CD8-positive, alpha-beta memory T cell (primary cell): ENCODE measurements at regions not wholly inside any gene's neighbourhood (a gene's known extent, or its start where the extent isn't known, plus 50 kb on each side); places are given as distances from the start of the nearest gene placed in this dataset.

ENCODE experiments used
- CTCF ChIA-PET: fragments of 350-600 bp; sonication (Branson Sonifier 250); formaldehyde crosslinking; loops from one replicate; lab custom pipeline; 2021; ENCODE audit warnings: antibody characterized with exemption; lab: Charles Lee
- POLR2A ChIA-PET: fragments of 350-600 bp; sonication (Branson Sonifier 250); formaldehyde crosslinking; loops from one replicate; lab custom pipeline; 2021; ENCODE audit warnings: antibody characterized with exemption; lab: Charles Lee
- DNase-seq, 5 donors: peaks; one replicate each; pipeline versions ENCODE4 v3.0.0 to v3.0.0-alpha.2; 2020 to 2022; ENCODE audit warnings: mixed read lengths in 1 of 5
- H3K27ac ChIP-seq: one replicate; pipeline ENCODE4 v1.7.0; 2013; ENCODE audit warnings: low read depth, mild to moderate bottlenecking, low read length, moderate library complexity
- H3K27me3 ChIP-seq: 2 replicates; pipeline ENCODE4 v1.7.0; 2013; ENCODE audit warnings: low read length, mild to moderate bottlenecking; ENCODE audit not compliant: insufficient read depth, poor library complexity, severe bottlenecking
- H3K36me3 ChIP-seq: 2 replicates; pipeline ENCODE4 v1.7.0; 2013; ENCODE audit warnings: mild to moderate bottlenecking, low read length, moderate library complexity; ENCODE audit not compliant: insufficient read depth
- H3K4me1 ChIP-seq: 2 replicates; pipeline ENCODE4 v1.7.0; 2013; ENCODE audit warnings: mild to moderate bottlenecking, low read length, moderate library complexity; ENCODE audit not compliant: insufficient read depth
- H3K4me3 ChIP-seq: 2 replicates; pipeline ENCODE4 v1.7.0; 2013; ENCODE audit warnings: mild to moderate bottlenecking, low read length
- H3K9me3 ChIP-seq: 2 replicates; pipeline ENCODE4 v1.7.0; 2013; ENCODE audit warnings: mild to moderate bottlenecking, low read length
- H3K27ac Mint-ChIP-seq, 8 donors: one replicate each; pipeline ENCODE4 v1.8.0; 2020 to 2021; ENCODE audit warnings: mixed read lengths in 8 of 8, mild to moderate bottlenecking in 6 of 8, inconsistent platforms in 3 of 8, moderate library complexity in 3 of 8
- H3K27me3 Mint-ChIP-seq, 2 donors: one replicate each; pipeline ENCODE4 v1.8.0; 2020 to 2021; ENCODE audit warnings: mixed read lengths in 2 of 2, mild to moderate bottlenecking in 1 of 2, moderate library complexity in 1 of 2
- H3K36me3 Mint-ChIP-seq, 3 donors: one replicate each; pipeline ENCODE4 v1.8.0; 2020 to 2021; ENCODE audit warnings: mixed read lengths in 3 of 3, inconsistent platforms in 1 of 3, mild to moderate bottlenecking in 1 of 3
- H3K4me1 Mint-ChIP-seq, 3 donors: one replicate each; pipeline ENCODE4 v1.8.0; 2020 to 2021; ENCODE audit warnings: mixed read lengths in 3 of 3, inconsistent platforms in 1 of 3, mild to moderate bottlenecking in 1 of 3
- H3K4me3 Mint-ChIP-seq, 7 donors: one replicate each; pipeline ENCODE4 v1.8.0; 2020 to 2021; ENCODE audit warnings: mixed read lengths in 7 of 7, mild to moderate bottlenecking in 6 of 7, moderate library complexity in 4 of 7, inconsistent platforms in 2 of 7
- H3K9me3 Mint-ChIP-seq, 5 donors: one replicate each; pipeline ENCODE4 v1.8.0; 2020 to 2022; ENCODE audit warnings: mixed read lengths in 5 of 5, mild to moderate bottlenecking in 3 of 5, moderate library complexity in 2 of 5, inconsistent platforms in 1 of 5

DNA sequence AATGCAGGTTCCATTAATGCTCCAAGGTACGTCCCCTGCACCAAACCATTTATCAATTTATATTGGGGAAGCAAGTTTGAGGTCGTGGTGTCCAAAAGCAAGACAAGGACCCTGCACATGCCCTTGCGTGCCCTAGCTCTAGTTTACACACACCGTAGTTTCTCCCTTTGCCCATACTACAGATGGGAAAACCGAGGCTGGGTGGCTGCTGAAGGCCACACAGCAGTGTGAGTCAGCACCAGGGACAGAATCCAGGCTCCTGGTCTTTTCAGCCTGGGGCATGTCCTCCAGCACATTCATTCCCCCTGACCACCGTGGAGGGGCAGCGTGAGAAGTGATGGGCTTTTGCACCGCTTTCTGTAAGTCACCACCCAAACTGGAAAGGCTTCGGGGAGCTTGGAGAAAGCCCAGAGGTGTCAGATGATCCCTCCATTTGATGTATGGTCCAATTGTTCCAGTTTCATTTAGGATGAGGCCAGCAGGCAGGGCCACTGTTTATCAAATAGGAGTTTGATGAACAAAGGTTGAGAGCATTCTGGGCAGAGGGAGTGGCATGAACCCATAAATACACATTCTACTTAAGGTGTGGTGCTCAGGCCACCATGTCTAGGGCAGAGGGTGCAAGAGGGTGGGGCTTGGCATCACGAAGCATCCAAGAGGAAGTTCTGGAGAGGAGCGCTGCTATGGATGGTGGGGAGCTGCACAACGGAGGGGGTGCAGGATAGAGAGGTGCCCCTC lies 274.1 kb downstream of the HAUS1 start:
- no peak overlapping the region for H3K27ac Mint-ChIP-seq
- Histone ChIP-seq H3K4me1 (no peaks in the 10 kb centered on the region), H3K36me3 (no peaks in the 10 kb centered on the region), H3K27ac (no peak overlapping the region), H3K9me3 (no peaks in the 10 kb centered on the region), H3K27me3 (no peaks in the 10 kb centered on the region), H3K4me3 (no peak overlapping the region)
- H3K27me3 Mint-ChIP-seq = peaks cover 9 to 11% of the 10 kb centered on the region in 2 donors
- CTCF ChIA-PET = no interaction called here
- H3K9me3 Mint-ChIP-seq = no peaks in the 10 kb centered on the region
- no peaks in the 10 kb centered on the region for H3K4me1 Mint-ChIP-seq
- H3K36me3 Mint-ChIP-seq = no peaks in the 10 kb centered on the region
- DNase-seq = no peak
- POLR2A ChIA-PET = no interaction called here
- H3K4me3 Mint-ChIP-seq = no peak overlapping the region

DNA sequence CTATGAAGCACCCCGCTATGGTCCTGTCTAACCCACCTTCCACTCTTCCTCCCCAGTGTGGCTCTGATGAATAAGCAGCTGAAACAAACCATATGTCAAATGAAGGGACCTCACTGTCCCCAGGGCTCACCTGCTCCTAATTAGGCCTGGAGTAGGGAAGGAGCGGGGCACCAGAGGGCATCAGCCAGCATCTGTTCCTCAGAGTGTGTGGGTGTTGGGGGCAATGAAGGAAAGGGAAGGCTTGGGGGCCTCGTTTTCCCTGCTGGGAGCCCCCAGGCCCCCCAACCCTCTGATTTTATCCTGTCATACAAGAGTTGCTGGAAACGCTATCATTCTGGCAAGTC lies 274.7 kb downstream of the HAUS1 start:
- no peaks in the 10 kb centered on the region for H3K36me3 ChIP-seq
- no peak overlapping the region for H3K4me3 ChIP-seq
- CTCF ChIA-PET = no interaction called here
- Mint-ChIP-seq H3K27me3 (peaks cover 9 to 11% of the 10 kb centered on the region in 2 donors), H3K9me3 (no peaks in the 10 kb centered on the region), H3K4me3 (no peak overlapping the region), H3K4me1 (no peaks in the 10 kb centered on the region), H3K36me3 (no peaks in the 10 kb centered on the region), H3K27ac (no peak overlapping the region)
- no peak for DNase-seq
- no peaks in the 10 kb centered on the region for H3K27me3 ChIP-seq
- POLR2A ChIA-PET = no interaction called here
- no peak overlapping the region for H3K27ac ChIP-seq
- H3K4me1 ChIP-seq = no peaks in the 10 kb centered on the region
- no peaks in the 10 kb centered on the region for H3K9me3 ChIP-seq

GRCh38 chr18:46379323-46379950 lies 275.3 kb downstream of the HAUS1 start:
- H3K4me1 ChIP-seq = no peaks in the 10 kb centered on the region
- H3K9me3 ChIP-seq = no peaks in the 10 kb centered on the region
- no peaks in the 10 kb centered on the region for H3K36me3 Mint-ChIP-seq
- H3K27me3 ChIP-seq = no peaks in the 10 kb centered on the region
- ChIA-PET POLR2A (no interaction called here), CTCF (no interaction called here)
- no peak overlapping the region for H3K4me3 Mint-ChIP-seq
- DNase-seq = no peak
- H3K27ac Mint-ChIP-seq = peak overlapping the region in 1 of 8 donors; percentile 66
- H3K4me3 ChIP-seq = no peak overlapping the region
- peaks cover 9 to 15% of the 10 kb centered on the region in 2 donors for H3K27me3 Mint-ChIP-seq
- no peak overlapping the region for H3K27ac ChIP-seq
- H3K4me1 Mint-ChIP-seq = no peaks in the 10 kb centered on the region
- no peaks in the 10 kb centered on the region for H3K36me3 ChIP-seq
- no peaks in the 10 kb centered on the region for H3K9me3 Mint-ChIP-seq

GRCh38 chr18:46385124-46385523 lies 271.9 kb downstream of the LOXHD1 start:
- no peak for DNase-seq
- CTCF ChIA-PET = no interaction called here
- Histone ChIP-seq H3K4me3 (no peak overlapping the region), H3K36me3 (no peaks in the 10 kb centered on the region), H3K4me1 (no peaks in the 10 kb centered on the region), H3K9me3 (no peaks in the 10 kb centered on the region), H3K27ac (no peak overlapping the region), H3K27me3 (no peaks in the 10 kb centered on the region)
- H3K27me3 Mint-ChIP-seq = peaks cover 2 to 9% of the 10 kb centered on the region in 2 donors
- no peak overlapping the region for H3K4me3 Mint-ChIP-seq
- H3K9me3 Mint-ChIP-seq = no peaks in the 10 kb centered on the region
- POLR2A ChIA-PET = no interaction called here
- H3K27ac Mint-ChIP-seq = no peak overlapping the region
- no peaks in the 10 kb centered on the region for H3K36me3 Mint-ChIP-seq
- no peaks in the 10 kb centered on the region for H3K4me1 Mint-ChIP-seq

DNA sequence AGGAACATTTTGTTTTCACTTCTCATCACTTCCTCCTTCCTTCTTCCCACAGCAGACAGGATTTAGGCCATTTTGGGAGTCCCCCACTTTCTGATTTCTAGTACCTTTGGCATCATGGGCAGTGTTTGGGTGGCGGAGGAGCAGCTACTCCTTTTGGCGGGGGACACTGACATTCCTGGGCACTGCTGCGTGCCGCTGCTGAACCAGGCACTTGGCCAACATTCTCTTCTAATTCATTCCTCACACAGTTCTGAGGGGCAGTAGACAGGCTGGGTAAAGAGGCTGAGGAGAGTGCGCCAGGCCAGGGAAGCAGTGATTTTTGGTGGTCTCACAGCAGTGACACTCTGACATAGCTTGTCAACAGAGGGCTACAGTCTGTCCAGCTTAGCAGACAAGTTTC lies 270.2 kb downstream of the LOXHD1 start:
- no peaks in the 10 kb centered on the region for H3K36me3 Mint-ChIP-seq
- no peaks in the 10 kb centered on the region for H3K9me3 Mint-ChIP-seq
- DNase-seq = no peak
- no peak overlapping the region for H3K4me3 Mint-ChIP-seq
- CTCF ChIA-PET = interaction anchor here (1.3 kb wide), 1 partner anchor 271 kb away, joined by 3 read pairs; no protein-coding TSS in a partner anchor
- no peak overlapping the region for H3K27ac Mint-ChIP-seq
- H3K4me1 ChIP-seq = no peaks in the 10 kb centered on the region
- H3K27ac ChIP-seq = no peak overlapping the region
- H3K4me1 Mint-ChIP-seq = no peaks in the 10 kb centered on the region
- POLR2A ChIA-PET = no interaction called here
- no peaks in the 10 kb centered on the region for H3K9me3 ChIP-seq
- no peaks in the 10 kb centered on the region for H3K36me3 ChIP-seq
- H3K4me3 ChIP-seq = no peak overlapping the region
- peaks cover 2 to 9% of the 10 kb centered on the region in 2 donors for H3K27me3 Mint-ChIP-seq
- H3K27me3 ChIP-seq = no peaks in the 10 kb centered on the region

- H3K27me3 ChIP-seq = no peaks in the 10 kb centered on the region
- no peak overlapping the region for H3K27ac ChIP-seq
- Mint-ChIP-seq H3K27ac (no peak overlapping the region), H3K27me3 (peaks cover 2 to 6% of the 10 kb centered on the region in 2 donors), H3K4me1 (no peaks in the 10 kb centered on the region), H3K4me3 (no peak overlapping the region), H3K36me3 (no peaks in the 10 kb centered on the region), H3K9me3 (no peaks in the 10 kb centered on the region)
- ChIA-PET CTCF (interaction anchor here (1.3 kb wide), 1 partner anchor 270 kb away, joined by 3 read pairs; no protein-coding TSS in a partner anchor), POLR2A (no interaction called here)
- H3K9me3 ChIP-seq = no peaks in the 10 kb centered on the region
- H3K4me1 ChIP-seq = no peaks in the 10 kb centered on the region
- H3K36me3 ChIP-seq = no peaks in the 10 kb centered on the region
- no peak overlapping the region for H3K4me3 ChIP-seq
- DNase-seq = no peak
Measured at GRCh38 chr18:46387441-46388131, 269.4 kb downstream of the LOXHD1 start.

- ChIA-PET POLR2A (no interaction called here), CTCF (no interaction called here)
- Mint-ChIP-seq H3K36me3 (no peaks in the 10 kb centered on the region), H3K27me3 (peaks cover 2 to 5% of the 10 kb centered on the region in 2 donors), H3K4me1 (no peaks in the 10 kb centered on the region), H3K4me3 (no peak overlapping the region), H3K9me3 (no peaks in the 10 kb centered on the region), H3K27ac (peak overlapping the region in 1 of 8 donors; percentile 22)
- Histone ChIP-seq H3K4me3 (no peak overlapping the region), H3K27ac (no peak overlapping the region), H3K4me1 (no peaks in the 10 kb centered on the region), H3K9me3 (no peaks in the 10 kb centered on the region), H3K36me3 (no peaks in the 10 kb centered on the region), H3K27me3 (no peaks in the 10 kb centered on the region)
- DNase-seq = no peak
Measured at GRCh38 chr18:46388286-46388685, 268.7 kb downstream of the LOXHD1 start.

DNA sequence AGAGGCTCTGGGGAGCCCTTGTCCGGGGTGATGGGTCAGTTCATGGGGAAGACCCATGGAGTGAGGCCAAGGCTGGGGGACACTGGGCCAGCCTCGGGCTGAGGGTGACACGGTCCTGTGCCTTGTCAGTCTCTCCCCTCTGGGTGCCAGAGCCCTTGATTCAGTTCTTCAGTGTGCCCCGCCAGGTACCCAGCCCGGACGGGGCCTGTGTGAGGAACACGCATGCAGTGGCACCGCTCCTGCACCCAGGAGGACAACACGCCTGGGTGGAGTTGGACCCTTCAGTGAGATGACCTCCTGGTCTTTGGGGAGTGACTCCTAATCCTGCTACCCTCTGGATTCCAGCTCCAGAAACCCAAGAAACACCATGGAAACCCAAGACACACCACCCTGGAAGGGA lies 264.4 kb downstream of the LOXHD1 start:
- no peak overlapping the region for H3K27ac Mint-ChIP-seq
- POLR2A ChIA-PET = no interaction called here
- H3K4me1 ChIP-seq = no peaks in the 10 kb centered on the region
- H3K9me3 Mint-ChIP-seq = no peaks in the 10 kb centered on the region
- no peaks in the 10 kb centered on the region for H3K36me3 ChIP-seq
- no peak for DNase-seq
- no peak overlapping the region for H3K27ac ChIP-seq
- no peak overlapping the region for H3K4me3 ChIP-seq
- H3K9me3 ChIP-seq = no peaks in the 10 kb centered on the region
- H3K4me3 Mint-ChIP-seq = no peak overlapping the region
- CTCF ChIA-PET = no interaction called here
- no peaks in the 10 kb centered on the region for H3K36me3 Mint-ChIP-seq
- H3K27me3 ChIP-seq = no peaks in the 10 kb centered on the region
- H3K27me3 Mint-ChIP-seq = no peaks in the 10 kb centered on the region
- peaks cover 0 to 6% (median 3%) of the 10 kb centered on the region in 3 donors for H3K4me1 Mint-ChIP-seq
